WTC11 (cell line): ENCODE measurements at regions not wholly inside any gene's neighbourhood (a gene's known extent, or its start where the extent isn't known, plus 50 kb on each side); places are given as distances from the start of the nearest gene placed in this dataset.

ENCODE experiments used
- CTCF ChIP-seq: fragments of 200-600 bp; IDR thresholded peaks from 2 replicates; pipeline ENCODE4 v1.8.0; 2022; ENCODE audit warnings: antibody characterized with exemption
- ETV6 ChIP-seq: sonication (generic); formaldehyde crosslinking; IDR thresholded peaks from 2 replicates; pipeline ENCODE4 v1.8.1; 2022; ENCODE audit warnings: mild to moderate bottlenecking, missing genetic modification reagents
- IRF1 ChIP-seq: sonication (generic); formaldehyde crosslinking; IDR thresholded peaks from 2 replicates; pipeline ENCODE4 v1.8.0; 2023; ENCODE audit warnings: missing genetic modification reagents
- JUN ChIP-seq: sonication (generic); formaldehyde crosslinking; IDR thresholded peaks from 2 replicates; pipeline ENCODE4 v1.8.0; 2023; ENCODE audit warnings: mild to moderate bottlenecking, missing genetic modification reagents
- TEAD4 ChIP-seq: sonication (generic); formaldehyde crosslinking; IDR thresholded peaks from 2 replicates; pipeline ENCODE4 v1.8.0; 2022; ENCODE audit warnings: mild to moderate bottlenecking, missing genetic modification reagents
- ZBTB21 ChIP-seq: sonication (generic); formaldehyde crosslinking; IDR thresholded peaks from 2 replicates; pipeline ENCODE4 v1.8.1; 2023; ENCODE audit warnings: mild to moderate bottlenecking, missing genetic modification reagents, borderline replicate concordance
- ZNF138 ChIP-seq: sonication (generic); formaldehyde crosslinking; conservative IDR thresholded peaks from 2 replicates; pipeline ENCODE4 v1.8.1; 2022; ENCODE audit warnings: mild to moderate bottlenecking, moderate library complexity, missing genetic modification reagents
- ZNF416 ChIP-seq: fragments of 250-450 bp; sonication (Bioruptor Pico); IDR thresholded peaks from 2 replicates; pipeline ENCODE4 v1.9.0; 2021; ENCODE audit warnings: mild to moderate bottlenecking, inconsistent platforms

GRCh38 chr1:29675481-29676263 lies 439.4 kb downstream of the PTPRU start:
- no peak for TF ChIP-seq CTCF
- no peak for TF ChIP-seq IRF1 (CRISPR knock-in tag)
- no peak for TF ChIP-seq ZNF138 (CRISPR knock-in tag)
- no peak for TF ChIP-seq ZNF416 (CRISPR knock-in tag)
- TF ChIP-seq ETV6, result no peak
- no peak for TF ChIP-seq ZBTB21 (CRISPR knock-in tag)
- TF ChIP-seq TEAD4 (CRISPR knock-in tag), result no peak
- TF ChIP-seq JUN (CRISPR knock-in tag), result no peak
